Lower leg skin (tissue), 4 donors: ENCODE measurements at regions not wholly inside any gene's neighbourhood (a gene's known extent, or its start where the extent isn't known, plus 50 kb on each side); places are given as distances from the start of the nearest gene placed in this dataset.
"Not testable (repeated sequence)": the region's sequence is repeated elsewhere in the genome, so short reads cannot be mapped to it uniquely, and the experiment has no call there.

Experiments used
- DNase-seq, 2 donors: peaks; one replicate each; pipeline ENCODE4 v3.0.0-alpha.2; 2019; ENCODE audit warnings: low spot score in 2 of 2
- H3K4me3 ChIP-seq: fragments of 200-600 bp; sonication (generic); 2 replicates; pipeline ENCODE4 v1.5.1; 2017; ENCODE audit warnings: mild to moderate bottlenecking, low read depth; ENCODE audit not compliant: poor library complexity, severe bottlenecking
- CTCF ChIP-seq, 3 donors: fragments of 450-650 bp; IDR thresholded peaks; one replicate each; pipeline ENCODE4 v1.5.1; 2016; ENCODE audit warnings: antibody characterized with exemption in 3 of 3, mild to moderate bottlenecking in 3 of 3, moderate library complexity in 2 of 3
- POLR2A ChIP-seq, 2 donors: fragments of 450-650 bp; IDR thresholded peaks; one replicate each; pipeline ENCODE4 v1.6.1; 2016 to 2017; ENCODE audit warnings: antibody characterized with exemption in 2 of 2, mild to moderate bottlenecking in 1 of 2, moderate library complexity in 1 of 2
- WGBS, 2 donors: methylation state at CpG; one replicate each; pipeline ENCODE4 v1.1.5; 2018; 5-methylcytosine and 5-hydroxymethylcytosine counted together
- intact Hi-C: fragments of 100-400 bp; cut with DNase I; formaldehyde crosslinking; loops from one replicate; pipeline ENCODE4 v1.15.0; 2023; ENCODE audit warnings: low total_unique reads

DNA sequence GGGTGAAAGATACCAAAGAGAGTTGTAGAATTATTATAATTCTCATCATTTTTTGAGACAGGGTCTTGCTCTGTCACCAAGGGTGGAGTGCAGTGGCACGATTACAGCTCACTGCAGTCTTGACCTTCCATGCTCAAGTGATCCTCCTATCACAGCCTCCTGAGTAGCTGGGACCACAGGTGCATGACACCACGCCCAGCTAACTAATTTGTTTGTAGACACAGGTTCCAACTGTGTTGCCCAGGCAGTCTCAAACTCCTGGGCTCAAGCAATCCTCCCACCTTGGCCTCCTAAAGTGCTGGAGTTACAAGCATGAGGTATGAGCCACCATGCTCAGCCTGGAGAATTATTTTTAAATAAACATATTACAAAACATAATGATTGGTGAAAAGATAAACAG lies 92.8 kb upstream of the MSH6 start:
- DNase-seq, result peak in 1 of 2 donors; percentile 49
- intact Hi-C loops, result no loop called here
- 88 to 97% methylated on average over 2 of the region's 2 CpGs for WGBS, 2 donors
- TF ChIP-seq CTCF (IDR thresholded peaks at IDR 0.05) (no peak), POLR2A (IDR thresholded peaks at IDR 0.05) (no peak)
- no peak overlapping the region for H3K4me3 ChIP-seq

GRCh38 chr2:47689118-47689517 lies 93.8 kb upstream of the MSH6 start:
- 84 to 88% methylated on average over 4 of the region's 4 CpGs for WGBS, 2 donors
- H3K4me3 ChIP-seq, intact Hi-C loops: not testable (repeated sequence)
- DNase-seq, result peak in 1 of 2 donors; percentile 40

- TF ChIP-seq CTCF (IDR thresholded peaks at IDR 0.05) (no peak), POLR2A (IDR thresholded peaks at IDR 0.05) (no peak)
- WGBS, 2 donors, result 30 to 32% methylated on average over 5 of the region's 5 CpGs
- intact Hi-C loops, result no loop called here
- H3K4me3 ChIP-seq, result no peak overlapping the region
- DNase-seq, result peak in 1 of 2 donors; percentile 63
These were observed 94.4 kb upstream of the MSH6 start for GRCh38 chr2:47688561-47688960.

DNA sequence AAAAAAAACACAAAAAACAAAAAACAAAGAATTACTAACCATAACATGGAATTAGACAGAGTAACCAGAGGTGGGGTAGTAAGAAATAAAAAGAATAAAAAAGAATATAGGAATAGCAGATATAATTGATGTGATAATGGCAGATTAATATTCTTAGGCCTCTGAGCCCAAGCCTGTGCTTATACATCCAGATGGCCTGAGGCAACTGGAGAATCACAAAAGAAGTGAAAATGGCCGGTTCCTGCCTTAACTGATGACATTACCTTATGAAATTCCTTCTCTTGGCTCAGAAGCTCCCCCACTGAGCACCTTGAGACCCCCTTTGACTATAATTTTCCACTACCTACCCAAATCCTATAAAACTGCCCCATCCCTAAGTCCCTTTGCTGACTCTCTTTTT lies 95.1 kb upstream of the MSH6 start:
- H3K4me3 ChIP-seq, result no peak overlapping the region
- intact Hi-C loops, result no loop called here
- TF ChIP-seq POLR2A (IDR thresholded peaks at IDR 0.05) (no peak), CTCF (IDR thresholded peaks at IDR 0.05) (no peak)
- WGBS, 2 donors, result 81 to 96% methylated on average over 1 of the region's 1 CpG
- DNase-seq, result no peak

- no peak for TF ChIP-seq POLR2A (IDR thresholded peaks at IDR 0.05)
- no peak for TF ChIP-seq CTCF (IDR thresholded peaks at IDR 0.05)
- no peak overlapping the region for H3K4me3 ChIP-seq
- 60 to 73% methylated on average over 5 of the region's 5 CpGs for WGBS, 2 donors
- DNase-seq, result no peak
- intact Hi-C loops, result no loop called here
These were observed 96.9 kb upstream of the MSH6 start for GRCh38 chr2:47686018-47686417.

- no peak overlapping the region for H3K4me3 ChIP-seq
- intact Hi-C loops, result loop anchor here (5.0 kb wide), 1 partner anchor 1210 kb away; no protein-coding TSS in a partner anchor
- TF ChIP-seq CTCF (IDR thresholded peaks at IDR 0.05) (no peak), POLR2A (IDR thresholded peaks at IDR 0.05) (no peak)
- WGBS, 2 donors, result 92 to 96% methylated on average over 8 of the region's 8 CpGs
- peak in 1 of 2 donors; percentile 52 for DNase-seq
These were observed 100.7 kb upstream of the MSH6 start for GRCh38 chr2:47682216-47682749.
